MM.1S (cell line): ENCODE measurements at regions not wholly inside any gene's neighbourhood (a gene's known extent, or its start where the extent isn't known, plus 50 kb on each side); places are given as distances from the start of the nearest gene placed in this dataset.

Experiments used
- DNase-seq: peaks from one replicate; pipeline ENCODE4 v3.0.0-alpha.2; 2015
- H2AFZ ChIP-seq: fragments of 300-600 bp; sonication (generic); 2 replicates; pipeline ENCODE4 v1.6.0; 2016; ENCODE audit warnings: antibody characterized with exemption, low read length
- H3F3A ChIP-seq: fragments of 300-600 bp; sonication (generic); 2 replicates; pipeline ENCODE4 v1.6.1; 2016; ENCODE audit warnings: mild to moderate bottlenecking, antibody characterized with exemption, low read length, moderate library complexity, mixed read lengths; ENCODE audit not compliant: insufficient read depth
- H3K27ac ChIP-seq: fragments of 300-600 bp; sonication (generic); 2 replicates; pipeline ENCODE4 v1.5.1; 2016; ENCODE audit warnings: mild to moderate bottlenecking, low read length
- H3K27me3 ChIP-seq: fragments of 300-600 bp; sonication (generic); replicated peaks from 2 replicates; pipeline ENCODE4 v1.6.0; 2016; ENCODE audit warnings: low read length; ENCODE audit not compliant: insufficient read depth
- H3K36me3 ChIP-seq: fragments of 300-600 bp; sonication (generic); replicated peaks from 2 replicates; pipeline ENCODE4 v1.6.1; 2016; ENCODE audit warnings: mild to moderate bottlenecking, low read length, mixed read lengths; ENCODE audit not compliant: insufficient read depth
- H3K4me1 ChIP-seq: fragments of 300-600 bp; sonication (generic); 2 replicates; pipeline ENCODE4 v1.6.1; 2016; ENCODE audit warnings: low read length, mixed read lengths
- H3K4me2 ChIP-seq: fragments of 300-600 bp; sonication (generic); 2 replicates; pipeline ENCODE4 v1.6.0; 2016; ENCODE audit warnings: low read depth, low read length
- H3K4me3 ChIP-seq: fragments of 300-600 bp; sonication (generic); 2 replicates; pipeline ENCODE4 v1.5.1; 2016; ENCODE audit warnings: low read length, mixed read lengths
- H3K79me2 ChIP-seq: fragments of 300-600 bp; sonication (generic); 2 replicates; pipeline ENCODE4 v1.6.1; 2016; ENCODE audit warnings: mixed run types, low read length, mixed read lengths
- H3K9ac ChIP-seq: fragments of 300-600 bp; sonication (generic); 2 replicates; pipeline ENCODE4 v1.6.1; 2016; ENCODE audit warnings: low read length, mixed read lengths
- H3K9me2 ChIP-seq: fragments of 300-600 bp; sonication (generic); replicated peaks from 2 replicates; pipeline ENCODE4 v1.6.1; 2016; ENCODE audit warnings: mild to moderate bottlenecking, low read length, mixed read lengths; ENCODE audit not compliant: insufficient read depth
- H3K9me3 ChIP-seq: fragments of 300-600 bp; sonication (generic); replicated peaks from 2 replicates; pipeline ENCODE4 v1.6.1; 2016; ENCODE audit warnings: mild to moderate bottlenecking, low read length, mixed read lengths; ENCODE audit not compliant: insufficient read depth
- H4K20me1 ChIP-seq: fragments of 300-600 bp; sonication (generic); 2 replicates; pipeline ENCODE4 v1.6.1; 2016; ENCODE audit warnings: mild to moderate bottlenecking, low read length, moderate library complexity, mixed read lengths; ENCODE audit not compliant: insufficient read depth
- CTCF ChIP-seq: fragments of 300-600 bp; sonication (generic); IDR thresholded peaks from 2 replicates; pipeline ENCODE4 v1.5.1; 2016; ENCODE audit warnings: antibody characterized with exemption, low read length, mixed read lengths
- EZH2 ChIP-seq: fragments of 300-600 bp; sonication (generic); optimal IDR thresholded peaks from 2 replicates; pipeline ENCODE3; 2017; ENCODE audit warnings: low read depth, mild to moderate bottlenecking, antibody characterized with exemption, low read length, mixed read lengths
- EZH2phosphoT487 ChIP-seq: fragments of 300-600 bp; sonication (generic); IDR thresholded peaks from 2 replicates; pipeline ENCODE4 v1.6.1; 2018; ENCODE audit warnings: antibody characterized with exemption, low read length

GRCh38 chr4:34202154-34202553 is 2042.2 kb downstream of the ARAP2 start:
- Histone ChIP-seq H3K9me3 (no peaks in the 10 kb centered on the region), H3K4me3 (no peak overlapping the region), H3F3A (no peaks in the 10 kb centered on the region), H4K20me1 (no peaks in the 10 kb centered on the region), H3K9ac (no peak overlapping the region), H3K9me2 (no peaks in the 10 kb centered on the region), H3K4me2 (no peak overlapping the region), H3K4me1 (no peaks in the 10 kb centered on the region), H3K79me2 (no peaks in the 10 kb centered on the region), H3K27me3 (no peaks in the 10 kb centered on the region), H3K36me3 (no peaks in the 10 kb centered on the region), H2AFZ (no peak overlapping the region), H3K27ac (no peak overlapping the region)
- TF ChIP-seq EZH2 (no peak), CTCF (no peak), EZH2phosphoT487 (no peak)
- DNase-seq, result no peak

GRCh38 chr4:34220601-34221000 is 2023.7 kb downstream of the ARAP2 start:
- Histone ChIP-seq H3K36me3 (no peaks in the 10 kb centered on the region), H3K9me2 (no peaks in the 10 kb centered on the region), H4K20me1 (no peaks in the 10 kb centered on the region), H3K27ac (no peak overlapping the region), H3K9ac (no peak overlapping the region), H3K4me1 (no peaks in the 10 kb centered on the region), H3K79me2 (no peaks in the 10 kb centered on the region), H3K9me3 (no peaks in the 10 kb centered on the region), H3K4me3 (no peak overlapping the region), H3K27me3 (no peaks in the 10 kb centered on the region), H2AFZ (no peak overlapping the region), H3F3A (no peaks in the 10 kb centered on the region), H3K4me2 (no peak overlapping the region)
- TF ChIP-seq EZH2phosphoT487 (no peak), EZH2 (no peak), CTCF (no peak)
- DNase-seq, result no peak

GRCh38 chr4:34221986-34222385 is 2022.3 kb downstream of the ARAP2 start:
- no peak overlapping the region for H3K4me2 ChIP-seq
- TF ChIP-seq CTCF, result no peak
- TF ChIP-seq EZH2phosphoT487, result no peak
- no peak for TF ChIP-seq EZH2

GRCh38 chr4:34236118-34236517 is 2008.2 kb downstream of the ARAP2 start:
- Histone ChIP-seq H3K4me2 (no peak overlapping the region), H3K27ac (no peak overlapping the region), H3K9me3 (no peaks in the 10 kb centered on the region), H3K36me3 (no peaks in the 10 kb centered on the region), H3K4me1 (no peaks in the 10 kb centered on the region), H3K27me3 (no peaks in the 10 kb centered on the region), H3K9ac (no peak overlapping the region), H2AFZ (no peak overlapping the region), H3K79me2 (no peaks in the 10 kb centered on the region), H3F3A (no peaks in the 10 kb centered on the region), H4K20me1 (no peaks in the 10 kb centered on the region), H3K9me2 (no peaks in the 10 kb centered on the region), H3K4me3 (no peak overlapping the region)
- TF ChIP-seq EZH2phosphoT487 (no peak), EZH2 (no peak), CTCF (no peak)
- no peak for DNase-seq

More at GRCh38 chr4:34221986-34222385, 2022.3 kb downstream of the ARAP2 start:
- no peak for DNase-seq
- Histone ChIP-seq H3K36me3 (no peaks in the 10 kb centered on the region), H2AFZ (no peak overlapping the region), H3K9me3 (no peaks in the 10 kb centered on the region), H3K4me1 (no peaks in the 10 kb centered on the region), H3K79me2 (no peaks in the 10 kb centered on the region), H3K27ac (no peak overlapping the region), H3K4me3 (no peak overlapping the region), H3F3A (no peaks in the 10 kb centered on the region), H3K9me2 (no peaks in the 10 kb centered on the region), H3K9ac (no peak overlapping the region), H3K27me3 (no peaks in the 10 kb centered on the region), H4K20me1 (no peaks in the 10 kb centered on the region)
